HepG2 (cell line): ENCODE measurements at regions not wholly inside any gene's neighbourhood (a gene's known extent, or its start where the extent isn't known, plus 50 kb on each side); places are given as distances from the start of the nearest gene placed in this dataset.

ENCODE experiments used
- EP300 ChIP-seq, 3 experiments: sonication (generic) in 1 of 3; formaldehyde crosslinking in 1 of 3; IDR thresholded peaks; 2 replicates each; pipeline versions ENCODE4 v1.5.1 to v1.6.1; 2011 to 2020; ENCODE audit warnings: low read depth in 2 of 3, low read length in 2 of 3, borderline replicate concordance in 1 of 3, improper control_type of control experiment in 1 of 3, mild to moderate bottlenecking in 1 of 3, missing genetic modification reagents in 1 of 3, moderate library complexity in 1 of 3
- ETV5 ChIP-seq: IDR thresholded peaks from 2 replicates; pipeline ENCODE4 v1.6.1; 2018; ENCODE audit warnings: missing biosample characterization, missing genetic modification reagents, inconsistent platforms, borderline replicate concordance
- POLR2AphosphoS2 ChIP-seq: IDR thresholded peaks from 2 replicates; pipeline ENCODE4 v1.6.1; 2011; ENCODE audit warnings: low read depth, low read length, improper control_type of control experiment
- TF ChIP-seq, protein P1 (sequence below): sonication (generic); formaldehyde crosslinking; IDR thresholded peaks from 2 replicates; pipeline ENCODE4 v1.8.0; 2023; ENCODE audit warnings: mild to moderate bottlenecking, missing genetic modification reagents
- TF ChIP-seq, protein P2 (sequence below): sonication (generic); formaldehyde crosslinking; IDR thresholded peaks from 2 replicates; pipeline ENCODE4 v1.5.0; 2020; ENCODE audit warnings: mild to moderate bottlenecking, missing genetic modification reagents, moderate library complexity
- TF ChIP-seq, protein P3 (sequence below): IDR thresholded peaks from 2 replicates; pipeline ENCODE4 v1.6.1; 2012; ENCODE audit warnings: inconsistent platforms

DNA sequence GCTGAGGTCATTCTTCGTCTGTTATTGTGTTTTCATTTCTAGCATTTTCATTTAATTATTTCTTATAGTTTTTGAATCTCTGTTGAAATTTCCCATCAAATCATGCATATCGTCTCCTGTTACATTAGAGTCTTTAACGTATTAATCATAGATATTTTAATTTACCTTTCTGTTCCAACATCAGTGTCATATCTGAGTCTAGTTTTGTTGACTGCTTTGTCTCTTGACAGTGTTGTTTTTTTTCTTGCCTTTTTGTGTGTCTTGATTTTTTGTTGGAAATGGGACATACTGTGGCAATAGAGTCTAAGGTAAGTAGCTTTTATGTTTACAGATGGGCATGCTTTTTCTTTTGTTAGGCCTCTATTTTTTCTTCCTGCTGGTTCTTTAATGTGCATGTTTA is 286.8 kb upstream of the THRB start:
- TF ChIP-seq, protein P1, sequence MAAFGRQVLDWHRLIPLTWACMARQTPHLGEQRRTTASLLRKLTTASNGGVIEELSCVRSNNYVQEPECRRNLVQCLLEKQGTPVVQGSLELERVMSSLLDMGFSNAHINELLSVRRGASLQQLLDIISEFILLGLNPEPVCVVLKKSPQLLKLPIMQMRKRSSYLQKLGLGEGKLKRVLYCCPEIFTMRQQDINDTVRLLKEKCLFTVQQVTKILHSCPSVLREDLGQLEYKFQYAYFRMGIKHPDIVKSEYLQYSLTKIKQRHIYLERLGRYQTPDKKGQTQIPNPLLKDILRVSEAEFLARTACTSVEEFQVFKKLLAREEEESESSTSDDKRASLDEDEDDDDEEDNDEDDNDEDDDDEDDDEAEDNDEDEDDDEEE, result no peak
- TF ChIP-seq POLR2AphosphoS2, result no peak
- no peak for TF ChIP-seq ETV5 (CRISPR knock-in tag)
- no peak for TF ChIP-seq EP300 (IDR thresholded peaks at IDR 0.05; ENCODE audit: low read depth in 2 of 2, low read length in 2 of 2)
- no peak for TF ChIP-seq EP300 (CRISPR knock-in tag; IDR thresholded peaks at IDR 0.05; ENCODE audit: borderline replicate concordance)
- TF ChIP-seq, protein P2, sequence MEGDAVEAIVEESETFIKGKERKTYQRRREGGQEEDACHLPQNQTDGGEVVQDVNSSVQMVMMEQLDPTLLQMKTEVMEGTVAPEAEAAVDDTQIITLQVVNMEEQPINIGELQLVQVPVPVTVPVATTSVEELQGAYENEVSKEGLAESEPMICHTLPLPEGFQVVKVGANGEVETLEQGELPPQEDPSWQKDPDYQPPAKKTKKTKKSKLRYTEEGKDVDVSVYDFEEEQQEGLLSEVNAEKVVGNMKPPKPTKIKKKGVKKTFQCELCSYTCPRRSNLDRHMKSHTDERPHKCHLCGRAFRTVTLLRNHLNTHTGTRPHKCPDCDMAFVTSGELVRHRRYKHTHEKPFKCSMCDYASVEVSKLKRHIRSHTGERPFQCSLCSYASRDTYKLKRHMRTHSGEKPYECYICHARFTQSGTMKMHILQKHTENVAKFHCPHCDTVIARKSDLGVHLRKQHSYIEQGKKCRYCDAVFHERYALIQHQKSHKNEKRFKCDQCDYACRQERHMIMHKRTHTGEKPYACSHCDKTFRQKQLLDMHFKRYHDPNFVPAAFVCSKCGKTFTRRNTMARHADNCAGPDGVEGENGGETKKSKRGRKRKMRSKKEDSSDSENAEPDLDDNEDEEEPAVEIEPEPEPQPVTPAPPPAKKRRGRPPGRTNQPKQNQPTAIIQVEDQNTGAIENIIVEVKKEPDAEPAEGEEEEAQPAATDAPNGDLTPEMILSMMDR (CRISPR knock-in tag), result no peak
- TF ChIP-seq, protein P3, sequence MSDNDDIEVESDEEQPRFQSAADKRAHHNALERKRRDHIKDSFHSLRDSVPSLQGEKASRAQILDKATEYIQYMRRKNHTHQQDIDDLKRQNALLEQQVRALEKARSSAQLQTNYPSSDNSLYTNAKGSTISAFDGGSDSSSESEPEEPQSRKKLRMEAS, result no peak
